Heart left ventricle (tissue), 13 donors: ENCODE measurements at regions not wholly inside any gene's neighbourhood (a gene's known extent, or its start where the extent isn't known, plus 50 kb on each side); places are given as distances from the start of the nearest gene placed in this dataset.

Experiments used
- POLR2A ChIP-seq, 2 donors: fragments of 450-650 bp; IDR thresholded peaks; one replicate each; pipeline ENCODE4 v1.6.1; 2017; ENCODE audit warnings: antibody characterized with exemption in 2 of 2, mild to moderate bottlenecking in 2 of 2, moderate library complexity in 2 of 2
- TF ChIP-seq, protein P1 (sequence below), 12 donors: fragments of 200-600 bp; sonication (generic) in 4 of 12; IDR thresholded peaks; one replicate each; pipeline versions ENCODE4 v1.5.0 to v1.8.0; 2018 to 2022; ENCODE audit warnings: antibody characterized with exemption in 12 of 12, mild to moderate bottlenecking in 5 of 12
- donor health status: ischemic (EF 13 %, LVEDD 7.1; RV severe dilation, severe dysfunction).
- donor health status: DM: no; HTN: yes; CAD: no.
- donor health status: DM: no; HTN: no; CAD: no.
- donor health status: ischemic (EF 25% LVEDD 6.9; RV normal size, moderate dysfunction).
- donor health status: ischemic (EF 25% LVEDD 5.7; RV mildly dilated, moderate dysfunction).
- donor health status: ischemic (EF 35%, LVEDD 5.7; RV mildly dilated, moderate dysfunction).
- donor health status: nonischemic (EF 11% LVEDD 7.7; RV severe dilation, severe dysfunction).
- donor health status: DM: yes; HTN: yes; CAD: no.
- donor health status: PGD.
- donor health status: ischemic (EF 29% LVEDD 5.4; RV normal size, mild dysfunction).
- donor health status: nonischemic (EF 23%, LVEDD 6.1; RV moderate dilation, normal function).

DNA sequence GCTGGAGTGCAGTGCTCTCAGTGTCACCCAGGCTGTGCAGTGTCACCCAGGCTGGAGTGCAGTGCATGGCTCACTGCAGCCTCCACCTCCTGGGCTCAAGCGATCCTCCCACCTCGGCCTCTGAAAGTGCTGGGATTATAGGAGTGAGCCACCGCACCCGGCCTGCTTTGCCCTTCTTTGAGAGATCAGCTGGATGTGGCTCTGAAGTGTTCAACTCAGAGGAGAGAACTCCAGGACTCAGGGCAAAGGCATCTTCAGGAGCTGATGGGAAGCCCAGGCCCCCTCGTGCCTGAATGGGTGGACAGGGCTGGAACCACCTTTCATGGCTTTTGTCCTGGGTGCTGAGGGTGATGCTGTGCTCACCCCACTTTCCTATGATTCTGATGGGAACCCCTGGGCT, 52.0 kb upstream of the HAAO start:
- TF ChIP-seq, protein P1, sequence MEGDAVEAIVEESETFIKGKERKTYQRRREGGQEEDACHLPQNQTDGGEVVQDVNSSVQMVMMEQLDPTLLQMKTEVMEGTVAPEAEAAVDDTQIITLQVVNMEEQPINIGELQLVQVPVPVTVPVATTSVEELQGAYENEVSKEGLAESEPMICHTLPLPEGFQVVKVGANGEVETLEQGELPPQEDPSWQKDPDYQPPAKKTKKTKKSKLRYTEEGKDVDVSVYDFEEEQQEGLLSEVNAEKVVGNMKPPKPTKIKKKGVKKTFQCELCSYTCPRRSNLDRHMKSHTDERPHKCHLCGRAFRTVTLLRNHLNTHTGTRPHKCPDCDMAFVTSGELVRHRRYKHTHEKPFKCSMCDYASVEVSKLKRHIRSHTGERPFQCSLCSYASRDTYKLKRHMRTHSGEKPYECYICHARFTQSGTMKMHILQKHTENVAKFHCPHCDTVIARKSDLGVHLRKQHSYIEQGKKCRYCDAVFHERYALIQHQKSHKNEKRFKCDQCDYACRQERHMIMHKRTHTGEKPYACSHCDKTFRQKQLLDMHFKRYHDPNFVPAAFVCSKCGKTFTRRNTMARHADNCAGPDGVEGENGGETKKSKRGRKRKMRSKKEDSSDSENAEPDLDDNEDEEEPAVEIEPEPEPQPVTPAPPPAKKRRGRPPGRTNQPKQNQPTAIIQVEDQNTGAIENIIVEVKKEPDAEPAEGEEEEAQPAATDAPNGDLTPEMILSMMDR (IDR thresholded peaks at IDR 0.05), result no peak
- no peak for TF ChIP-seq POLR2A (IDR thresholded peaks at IDR 0.05)
